ENCODE measurements at regions not wholly inside any gene's neighbourhood (a gene's known extent, or its start where the extent isn't known, plus 50 kb on each side); places are given as distances from the start of the nearest gene placed in this dataset.

DNA sequence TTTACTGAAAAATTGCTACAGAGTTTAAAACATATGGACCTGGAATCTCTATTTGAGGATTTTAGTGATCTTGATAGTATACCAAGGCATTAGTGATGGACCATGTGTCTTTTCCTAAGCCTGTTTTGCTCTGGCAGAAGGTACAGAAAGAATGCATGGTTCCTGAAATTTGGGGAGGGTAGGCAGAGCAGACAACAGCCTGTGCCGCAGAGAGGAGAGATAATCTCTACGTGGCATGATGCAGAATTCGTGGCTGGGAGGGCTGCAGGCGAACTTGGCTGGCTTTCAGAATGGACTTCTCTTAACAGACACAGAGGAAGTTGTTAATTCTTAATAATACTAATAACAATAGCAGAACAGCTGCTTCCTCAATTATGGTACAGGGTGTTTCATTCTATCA is 137.5 kb upstream of the FOXB1 start:
- no peak for DNase-seq (ENCODE audit: low spot score)
- TF ChIP-seq, protein P1, sequence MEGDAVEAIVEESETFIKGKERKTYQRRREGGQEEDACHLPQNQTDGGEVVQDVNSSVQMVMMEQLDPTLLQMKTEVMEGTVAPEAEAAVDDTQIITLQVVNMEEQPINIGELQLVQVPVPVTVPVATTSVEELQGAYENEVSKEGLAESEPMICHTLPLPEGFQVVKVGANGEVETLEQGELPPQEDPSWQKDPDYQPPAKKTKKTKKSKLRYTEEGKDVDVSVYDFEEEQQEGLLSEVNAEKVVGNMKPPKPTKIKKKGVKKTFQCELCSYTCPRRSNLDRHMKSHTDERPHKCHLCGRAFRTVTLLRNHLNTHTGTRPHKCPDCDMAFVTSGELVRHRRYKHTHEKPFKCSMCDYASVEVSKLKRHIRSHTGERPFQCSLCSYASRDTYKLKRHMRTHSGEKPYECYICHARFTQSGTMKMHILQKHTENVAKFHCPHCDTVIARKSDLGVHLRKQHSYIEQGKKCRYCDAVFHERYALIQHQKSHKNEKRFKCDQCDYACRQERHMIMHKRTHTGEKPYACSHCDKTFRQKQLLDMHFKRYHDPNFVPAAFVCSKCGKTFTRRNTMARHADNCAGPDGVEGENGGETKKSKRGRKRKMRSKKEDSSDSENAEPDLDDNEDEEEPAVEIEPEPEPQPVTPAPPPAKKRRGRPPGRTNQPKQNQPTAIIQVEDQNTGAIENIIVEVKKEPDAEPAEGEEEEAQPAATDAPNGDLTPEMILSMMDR (IDR thresholded peaks at IDR 0.05; ENCODE audit: borderline replicate concordance, control extremely low read depth, extremely low read depth, insufficient read depth, missing control alignments): no peak
- in situ Hi-C loops (cut with MboI; ENCODE audit: low sequenced_read_pairs, unreplicated experiment): no loop called here

DNA sequence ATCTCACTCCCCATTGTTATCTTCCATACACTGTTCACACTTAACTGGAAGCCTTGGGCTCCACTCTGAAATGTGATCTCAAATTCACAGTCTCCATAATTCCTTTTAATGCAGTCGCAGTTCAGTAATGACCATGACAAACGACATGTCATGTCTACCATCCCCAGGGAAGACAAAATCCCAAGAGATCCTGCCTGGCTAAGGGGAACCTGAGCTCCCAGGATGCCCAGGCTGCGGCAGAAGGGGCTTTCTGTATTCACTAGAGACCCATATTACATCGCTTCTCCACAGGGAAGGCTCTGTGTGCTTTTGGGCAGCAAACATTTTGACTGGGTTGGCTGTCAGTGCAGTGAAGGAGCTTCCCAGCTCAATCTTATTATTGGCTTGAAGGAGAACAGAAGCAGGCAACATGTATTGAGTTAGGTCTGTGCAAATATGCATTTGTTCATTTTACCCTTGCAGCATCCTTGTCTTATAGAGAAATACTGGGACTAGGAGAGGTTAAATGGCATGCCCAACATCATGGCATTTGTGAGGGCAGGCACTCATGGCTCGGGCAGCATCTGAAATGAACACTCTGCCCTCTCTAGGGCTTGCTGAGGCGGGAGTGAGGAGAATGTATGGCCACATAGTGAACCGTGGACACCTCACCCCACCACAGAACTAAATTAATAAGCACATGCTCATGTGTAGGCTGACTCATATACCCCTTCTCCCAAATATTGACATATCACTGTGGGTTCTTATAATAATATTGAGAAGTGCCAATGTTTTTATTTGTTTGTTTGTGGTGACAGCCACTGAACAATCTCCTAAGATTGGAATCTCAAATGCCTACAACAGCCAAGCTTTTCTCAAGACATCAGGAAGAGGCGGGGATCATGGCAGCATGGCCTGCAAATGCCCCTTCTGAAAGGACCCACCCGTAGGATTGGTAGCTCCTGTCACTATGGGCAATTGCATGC is 141.6 kb upstream of the FOXB1 start:
- in situ Hi-C loops (cut with MboI; ENCODE audit: low sequenced_read_pairs, unreplicated experiment): no loop called here
- DNase-seq (ENCODE audit: low spot score): no peak
- TF ChIP-seq, protein P1 (IDR thresholded peaks at IDR 0.05; ENCODE audit: borderline replicate concordance, control extremely low read depth, extremely low read depth, insufficient read depth, missing control alignments): no peak

DNA sequence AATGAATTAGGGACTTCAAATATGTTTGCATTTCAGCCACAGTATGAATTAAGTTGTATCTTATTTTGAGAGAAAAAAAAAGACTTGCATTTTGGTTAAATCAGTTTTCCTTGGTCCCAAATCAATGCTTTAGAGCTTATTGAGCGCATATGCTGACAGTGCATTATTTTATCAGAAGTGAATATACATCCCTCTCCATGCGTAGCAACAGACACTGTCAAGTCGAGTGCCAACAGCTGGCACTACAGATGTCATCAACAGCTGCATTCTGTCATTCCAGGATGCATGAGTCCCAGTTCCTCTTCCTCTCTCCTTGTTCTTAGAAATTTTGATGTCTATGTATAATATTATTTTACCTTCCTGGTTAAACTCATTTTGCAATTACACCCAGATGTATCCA is 156.1 kb upstream of the FOXB1 start:
- no peak for DNase-seq (ENCODE audit: low spot score)
- TF ChIP-seq, protein P1 (IDR thresholded peaks at IDR 0.05; ENCODE audit: borderline replicate concordance, control extremely low read depth, extremely low read depth, insufficient read depth, missing control alignments): no peak
- in situ Hi-C loops (cut with MboI; ENCODE audit: low sequenced_read_pairs, unreplicated experiment): no loop called here

DNA sequence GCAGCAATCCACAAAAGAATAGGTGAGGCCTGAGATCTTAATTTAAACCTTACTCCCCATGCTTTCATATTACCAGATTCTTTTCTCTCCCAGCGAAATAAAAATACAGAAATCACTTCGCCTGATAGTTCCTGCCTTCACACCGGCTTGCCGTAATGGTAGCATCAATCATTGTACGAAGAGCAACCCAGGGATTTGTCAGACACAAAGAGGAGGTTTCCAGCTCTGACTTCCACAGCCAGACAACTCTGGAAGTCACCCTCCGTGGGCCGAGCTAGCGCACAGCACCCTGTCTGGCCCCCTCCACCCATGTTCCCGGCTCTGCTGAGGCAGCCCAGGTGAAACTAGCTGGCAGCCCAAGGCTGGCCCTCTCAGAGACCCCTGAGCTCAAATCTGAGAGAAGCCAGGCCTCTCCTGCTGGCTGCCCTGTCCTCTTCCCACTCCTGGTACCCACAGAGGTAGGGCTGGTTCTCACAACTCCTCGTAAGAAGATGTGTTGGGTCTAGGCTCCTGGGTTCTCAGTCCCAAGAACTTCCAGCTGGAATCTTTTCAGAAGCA is 156.9 kb upstream of the BNIP2 start:
- TF ChIP-seq, protein P1 (IDR thresholded peaks at IDR 0.05; ENCODE audit: borderline replicate concordance, control extremely low read depth, extremely low read depth, insufficient read depth, missing control alignments): no peak
- DNase-seq (ENCODE audit: low spot score): no peak
- in situ Hi-C loops (cut with MboI; ENCODE audit: low sequenced_read_pairs, unreplicated experiment): no loop called here

DNA sequence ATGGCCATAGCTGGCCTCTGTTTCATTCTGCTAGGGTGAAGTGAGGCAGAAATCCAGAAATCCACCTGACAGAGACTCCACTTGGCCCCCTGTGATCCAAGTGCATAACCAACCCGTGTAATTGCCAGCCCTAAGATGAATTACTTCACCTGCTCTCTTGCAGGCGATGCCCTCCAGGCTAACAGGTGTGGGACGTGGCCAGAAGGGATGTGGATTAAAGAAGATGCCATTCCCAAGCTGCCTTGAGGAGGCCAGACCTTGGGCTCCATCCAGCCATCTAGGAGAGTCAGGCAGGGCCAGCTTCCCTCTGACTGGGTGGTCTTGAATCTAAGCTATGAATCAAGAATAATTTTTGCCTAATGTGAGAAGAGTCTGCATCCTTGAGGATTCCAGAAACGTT is 154.5 kb upstream of the BNIP2 start:
- in situ Hi-C loops (cut with MboI; ENCODE audit: low sequenced_read_pairs, unreplicated experiment): no loop called here
- no peak for DNase-seq (ENCODE audit: low spot score)
- TF ChIP-seq, protein P1 (IDR thresholded peaks at IDR 0.05; ENCODE audit: borderline replicate concordance, control extremely low read depth, extremely low read depth, insufficient read depth, missing control alignments): no peak

DNA sequence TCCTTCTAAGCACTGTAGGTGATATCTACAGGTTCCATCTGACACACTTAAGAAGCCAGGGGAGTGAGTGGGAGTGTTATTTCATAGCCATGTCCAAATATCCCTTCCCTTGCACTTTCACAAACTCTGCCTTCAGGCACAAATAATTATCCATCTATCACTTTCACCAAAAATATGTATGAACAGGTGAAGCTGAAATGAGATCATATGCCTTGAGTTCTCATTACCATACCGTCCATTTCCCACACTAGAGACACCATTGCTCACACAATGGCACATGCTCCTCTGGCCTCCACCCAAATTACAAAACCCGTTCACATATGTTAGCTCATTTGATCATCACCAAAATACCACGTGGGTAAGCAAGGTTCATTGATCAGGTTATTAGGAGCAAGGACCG is 151.9 kb upstream of the BNIP2 start:
- no peak for DNase-seq (ENCODE audit: low spot score)
- in situ Hi-C loops (cut with MboI; ENCODE audit: low sequenced_read_pairs, unreplicated experiment): no loop called here
- TF ChIP-seq, protein P1 (IDR thresholded peaks at IDR 0.05; ENCODE audit: borderline replicate concordance, control extremely low read depth, extremely low read depth, insufficient read depth, missing control alignments): no peak

Data from GM13976 (cell line).